Mucosa of stomach (tissue), 1 donor: ENCODE measurements at regions not wholly inside any gene's neighbourhood (a gene's known extent, or its start where the extent isn't known, plus 50 kb on each side); places are given as distances from the start of the nearest gene placed in this dataset.

Experiments used
- H3K27me3 ChIP-seq: one replicate; pipeline ENCODE4 v1.7.0; 2013; ENCODE audit warnings: mild to moderate bottlenecking, low read length; ENCODE audit not compliant: control insufficient read depth, insufficient read depth
- H3K36me3 ChIP-seq: one replicate; pipeline ENCODE4 v1.7.0; 2013; ENCODE audit warnings: low read length; ENCODE audit not compliant: control insufficient read depth, insufficient read depth
- H3K4me1 ChIP-seq: one replicate; pipeline ENCODE4 v1.7.0; 2013; ENCODE audit warnings: mild to moderate bottlenecking, low read length; ENCODE audit not compliant: control insufficient read depth, insufficient read depth
- H3K4me3 ChIP-seq: one replicate; pipeline ENCODE4 v1.7.0; 2013; ENCODE audit warnings: low read length
- H3K9ac ChIP-seq: one replicate; pipeline ENCODE4 v1.7.0; 2013; ENCODE audit warnings: mild to moderate bottlenecking, low read length, moderate library complexity
- H3K9me3 ChIP-seq: one replicate; pipeline ENCODE4 v1.7.0; 2013; ENCODE audit warnings: mild to moderate bottlenecking, low read length, moderate library complexity; ENCODE audit not compliant: control insufficient read depth
- donor health status: Pancreatic carcinoma.

GRCh38 chr4:177713454-177713853, 271.2 kb upstream of the AGA start:
- H3K4me1 ChIP-seq = no peaks in the 10 kb centered on the region
- H3K9me3 ChIP-seq = no peaks in the 10 kb centered on the region
- no peaks in the 10 kb centered on the region for H3K36me3 ChIP-seq
- no peak overlapping the region for H3K4me3 ChIP-seq
- no peaks in the 10 kb centered on the region for H3K27me3 ChIP-seq
- H3K9ac ChIP-seq = no peak overlapping the region

- H3K27me3 ChIP-seq = no peaks in the 10 kb centered on the region
- H3K4me1 ChIP-seq = no peaks in the 10 kb centered on the region
- no peak overlapping the region for H3K4me3 ChIP-seq
- no peak overlapping the region for H3K9ac ChIP-seq
- H3K36me3 ChIP-seq = no peaks in the 10 kb centered on the region
- no peaks in the 10 kb centered on the region for H3K9me3 ChIP-seq
Measured at GRCh38 chr4:177717407-177717806, 275.2 kb upstream of the AGA start.

GRCh38 chr4:177718514-177718913, 276.3 kb upstream of the AGA start:
- no peaks in the 10 kb centered on the region for H3K4me1 ChIP-seq
- no peaks in the 10 kb centered on the region for H3K36me3 ChIP-seq
- no peak overlapping the region for H3K9ac ChIP-seq
- no peaks in the 10 kb centered on the region for H3K27me3 ChIP-seq
- H3K9me3 ChIP-seq = no peaks in the 10 kb centered on the region
- no peak overlapping the region for H3K4me3 ChIP-seq

GRCh38 chr4:177726111-177726510, 283.9 kb upstream of the AGA start:
- no peak overlapping the region for H3K9ac ChIP-seq
- no peaks in the 10 kb centered on the region for H3K36me3 ChIP-seq
- H3K9me3 ChIP-seq = no peaks in the 10 kb centered on the region
- no peaks in the 10 kb centered on the region for H3K27me3 ChIP-seq
- no peaks in the 10 kb centered on the region for H3K4me1 ChIP-seq
- H3K4me3 ChIP-seq = no peak overlapping the region

- Histone ChIP-seq H3K4me3 (no peak overlapping the region), H3K27me3 (no peaks in the 10 kb centered on the region), H3K9me3 (no peaks in the 10 kb centered on the region), H3K4me1 (no peaks in the 10 kb centered on the region), H3K9ac (no peak overlapping the region), H3K36me3 (no peaks in the 10 kb centered on the region)
Measured at GRCh38 chr4:177728361-177729152, 286.3 kb upstream of the AGA start.

- Histone ChIP-seq H3K4me1 (no peaks in the 10 kb centered on the region), H3K27me3 (no peaks in the 10 kb centered on the region), H3K9ac (no peak overlapping the region), H3K36me3 (no peaks in the 10 kb centered on the region), H3K4me3 (no peak overlapping the region), H3K9me3 (no peaks in the 10 kb centered on the region)
Measured at GRCh38 chr4:177729681-177730080, 287.4 kb upstream of the AGA start.

GRCh38 chr4:177737387-177737940, 295.2 kb upstream of the AGA start:
- no peaks in the 10 kb centered on the region for H3K4me1 ChIP-seq
- H3K9ac ChIP-seq = no peak overlapping the region
- no peak overlapping the region for H3K4me3 ChIP-seq
- H3K27me3 ChIP-seq = no peaks in the 10 kb centered on the region
- H3K9me3 ChIP-seq = no peaks in the 10 kb centered on the region
- H3K36me3 ChIP-seq = no peaks in the 10 kb centered on the region

GRCh38 chr4:177740563-177740962, 298.3 kb upstream of the AGA start:
- H3K9me3 ChIP-seq = no peaks in the 10 kb centered on the region
- H3K4me1 ChIP-seq = no peaks in the 10 kb centered on the region
- no peak overlapping the region for H3K9ac ChIP-seq
- no peak overlapping the region for H3K4me3 ChIP-seq
- no peaks in the 10 kb centered on the region for H3K36me3 ChIP-seq
- no peaks in the 10 kb centered on the region for H3K27me3 ChIP-seq

- H3K27me3 ChIP-seq = no peaks in the 10 kb centered on the region
- no peak overlapping the region for H3K4me3 ChIP-seq
- no peak overlapping the region for H3K9ac ChIP-seq
- no peaks in the 10 kb centered on the region for H3K36me3 ChIP-seq
- no peaks in the 10 kb centered on the region for H3K4me1 ChIP-seq
- H3K9me3 ChIP-seq = no peaks in the 10 kb centered on the region
Measured at GRCh38 chr4:177759729-177760128, 317.5 kb upstream of the AGA start.

- Histone ChIP-seq H3K9me3 (no peaks in the 10 kb centered on the region), H3K27me3 (no peaks in the 10 kb centered on the region), H3K4me3 (no peak overlapping the region), H3K4me1 (no peaks in the 10 kb centered on the region), H3K9ac (no peak overlapping the region), H3K36me3 (no peaks in the 10 kb centered on the region)
Measured at GRCh38 chr4:177761692-177762091, 319.5 kb upstream of the AGA start.

- no peak overlapping the region for H3K9ac ChIP-seq
- no peak overlapping the region for H3K4me3 ChIP-seq
- no peaks in the 10 kb centered on the region for H3K4me1 ChIP-seq
- no peaks in the 10 kb centered on the region for H3K27me3 ChIP-seq
- H3K36me3 ChIP-seq = no peaks in the 10 kb centered on the region
- H3K9me3 ChIP-seq = no peaks in the 10 kb centered on the region
Measured at GRCh38 chr4:177769155-177769554, 326.9 kb upstream of the AGA start.

GRCh38 chr4:177770776-177771175, 328.5 kb upstream of the AGA start:
- Histone ChIP-seq H3K27me3 (no peaks in the 10 kb centered on the region), H3K4me3 (no peak overlapping the region), H3K9me3 (no peaks in the 10 kb centered on the region)

More at GRCh38 chr4:177770776-177771175, 328.5 kb upstream of the AGA start:
- H3K4me1 ChIP-seq = no peaks in the 10 kb centered on the region
- H3K9ac ChIP-seq = no peak overlapping the region
- no peaks in the 10 kb centered on the region for H3K36me3 ChIP-seq
